WTC11 (cell line): ENCODE measurements at regions not wholly inside any gene's neighbourhood (a gene's known extent, or its start where the extent isn't known, plus 50 kb on each side); places are given as distances from the start of the nearest gene placed in this dataset.

Experiments used
- ESRRA ChIP-seq: sonication (generic); formaldehyde crosslinking; IDR thresholded peaks from 2 replicates; pipeline ENCODE4 v1.8.1; 2022; ENCODE audit warnings: mild to moderate bottlenecking, missing genetic modification reagents, borderline replicate concordance
- FOXJ3 ChIP-seq: sonication (generic); formaldehyde crosslinking; IDR thresholded peaks from 2 replicates; pipeline ENCODE4 v1.9.0; 2021; ENCODE audit warnings: missing genetic modification reagents, mild to moderate bottlenecking, borderline replicate concordance
- FOXP1 ChIP-seq: sonication (generic); formaldehyde crosslinking; IDR thresholded peaks from 2 replicates; pipeline ENCODE4 v1.8.0; 2022; ENCODE audit warnings: missing genetic modification reagents, mild to moderate bottlenecking, moderate library complexity, borderline replicate concordance
- JUN ChIP-seq: sonication (generic); formaldehyde crosslinking; IDR thresholded peaks from 2 replicates; pipeline ENCODE4 v1.8.0; 2023; ENCODE audit warnings: mild to moderate bottlenecking, missing genetic modification reagents
- MAX ChIP-seq: sonication (generic); formaldehyde crosslinking; IDR thresholded peaks from 2 replicates; pipeline ENCODE4 v1.8.0; 2022; ENCODE audit warnings: mild to moderate bottlenecking, missing genetic modification reagents
- NR2C2 ChIP-seq: sonication (generic); formaldehyde crosslinking; IDR thresholded peaks from 2 replicates; pipeline ENCODE4 v1.8.0; 2022; ENCODE audit warnings: mild to moderate bottlenecking, missing genetic modification reagents
- SOX15 ChIP-seq: fragments of 250-450 bp; sonication (Bioruptor Pico); IDR thresholded peaks from 2 replicates; pipeline ENCODE4 v1.9.0; 2021; ENCODE audit warnings: mild to moderate bottlenecking
- ZNF121 ChIP-seq: sonication (generic); formaldehyde crosslinking; IDR thresholded peaks from 2 replicates; pipeline ENCODE4 v1.8.0; 2023; ENCODE audit warnings: missing genetic modification reagents
- ZNF138 ChIP-seq: sonication (generic); formaldehyde crosslinking; conservative IDR thresholded peaks from 2 replicates; pipeline ENCODE4 v1.8.1; 2022; ENCODE audit warnings: mild to moderate bottlenecking, moderate library complexity, missing genetic modification reagents
- ZNF232 ChIP-seq: sonication (generic); formaldehyde crosslinking; IDR thresholded peaks from 2 replicates; pipeline ENCODE4 v1.8.0; 2022; ENCODE audit warnings: mild to moderate bottlenecking, missing genetic modification reagents
- TF ChIP-seq, protein P1 (sequence below): fragments of 200-600 bp; IDR thresholded peaks from 2 replicates; pipeline ENCODE4 v1.8.0; 2022; ENCODE audit warnings: antibody characterized with exemption
- TF ChIP-seq, protein P2 (sequence below): sonication (generic); formaldehyde crosslinking; conservative IDR thresholded peaks from 2 replicates; pipeline ENCODE4 v1.8.1; 2022; ENCODE audit warnings: mild to moderate bottlenecking, missing genetic modification reagents

- TF ChIP-seq, protein P1, sequence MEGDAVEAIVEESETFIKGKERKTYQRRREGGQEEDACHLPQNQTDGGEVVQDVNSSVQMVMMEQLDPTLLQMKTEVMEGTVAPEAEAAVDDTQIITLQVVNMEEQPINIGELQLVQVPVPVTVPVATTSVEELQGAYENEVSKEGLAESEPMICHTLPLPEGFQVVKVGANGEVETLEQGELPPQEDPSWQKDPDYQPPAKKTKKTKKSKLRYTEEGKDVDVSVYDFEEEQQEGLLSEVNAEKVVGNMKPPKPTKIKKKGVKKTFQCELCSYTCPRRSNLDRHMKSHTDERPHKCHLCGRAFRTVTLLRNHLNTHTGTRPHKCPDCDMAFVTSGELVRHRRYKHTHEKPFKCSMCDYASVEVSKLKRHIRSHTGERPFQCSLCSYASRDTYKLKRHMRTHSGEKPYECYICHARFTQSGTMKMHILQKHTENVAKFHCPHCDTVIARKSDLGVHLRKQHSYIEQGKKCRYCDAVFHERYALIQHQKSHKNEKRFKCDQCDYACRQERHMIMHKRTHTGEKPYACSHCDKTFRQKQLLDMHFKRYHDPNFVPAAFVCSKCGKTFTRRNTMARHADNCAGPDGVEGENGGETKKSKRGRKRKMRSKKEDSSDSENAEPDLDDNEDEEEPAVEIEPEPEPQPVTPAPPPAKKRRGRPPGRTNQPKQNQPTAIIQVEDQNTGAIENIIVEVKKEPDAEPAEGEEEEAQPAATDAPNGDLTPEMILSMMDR: no peak
- TF ChIP-seq SOX15 (CRISPR knock-in tag) (no peak), NR2C2 (no peak), ZNF138 (no peak), MAX (CRISPR knock-in tag) (no peak), FOXP1 (CRISPR knock-in tag) (no peak), ZNF121 (no peak), ZNF232 (CRISPR knock-in tag) (no peak), FOXJ3 (no peak), JUN (CRISPR knock-in tag) (no peak), ESRRA (CRISPR knock-in tag) (no peak)
- TF ChIP-seq, protein P2, sequence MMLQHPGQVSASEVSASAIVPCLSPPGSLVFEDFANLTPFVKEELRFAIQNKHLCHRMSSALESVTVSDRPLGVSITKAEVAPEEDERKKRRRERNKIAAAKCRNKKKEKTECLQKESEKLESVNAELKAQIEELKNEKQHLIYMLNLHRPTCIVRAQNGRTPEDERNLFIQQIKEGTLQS (CRISPR knock-in tag): no peak
Measured at GRCh38 chr6:66029391-66029790, 322.4 kb upstream of the EYS start.
